T-helper 2 cell (primary cell): ENCODE measurements at regions not wholly inside any gene's neighbourhood (a gene's known extent, or its start where the extent isn't known, plus 50 kb on each side); places are given as distances from the start of the nearest gene placed in this dataset.
A peak's percentile ranks its signal among the peaks of the same experiment; 100 is the strongest.
"Not testable (repeated sequence)": the region's sequence is repeated elsewhere in the genome, so short reads cannot be mapped to it uniquely, and the experiment has no call there.

Source experiments
- DNase-seq, 5 experiments: peaks; one replicate each; pipeline versions ENCODE4 v3.0.0 to v3.0.0-alpha.2; 2012 to 2022

DNA sequence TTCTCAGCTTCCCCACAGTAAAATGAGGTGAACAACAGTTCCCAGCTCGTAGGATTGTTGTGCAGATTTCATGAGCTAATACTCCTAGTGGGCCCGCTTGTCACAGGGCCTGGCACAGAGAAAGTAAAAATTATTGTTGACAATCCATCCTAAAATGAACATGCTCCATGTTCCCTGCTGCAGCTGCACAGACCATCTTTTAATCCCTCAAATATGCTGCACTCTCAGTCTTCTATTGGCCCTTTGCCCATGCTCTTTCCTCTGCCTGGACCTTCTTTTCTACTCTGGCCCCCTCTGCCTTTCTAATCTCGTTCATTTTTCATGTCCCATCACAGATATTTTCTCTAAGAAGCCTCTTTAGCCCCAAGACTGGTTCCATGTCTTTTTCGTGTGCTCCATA is 117.7 kb upstream of the NR3C1 start:
- DNase-seq: no peak

DNA sequence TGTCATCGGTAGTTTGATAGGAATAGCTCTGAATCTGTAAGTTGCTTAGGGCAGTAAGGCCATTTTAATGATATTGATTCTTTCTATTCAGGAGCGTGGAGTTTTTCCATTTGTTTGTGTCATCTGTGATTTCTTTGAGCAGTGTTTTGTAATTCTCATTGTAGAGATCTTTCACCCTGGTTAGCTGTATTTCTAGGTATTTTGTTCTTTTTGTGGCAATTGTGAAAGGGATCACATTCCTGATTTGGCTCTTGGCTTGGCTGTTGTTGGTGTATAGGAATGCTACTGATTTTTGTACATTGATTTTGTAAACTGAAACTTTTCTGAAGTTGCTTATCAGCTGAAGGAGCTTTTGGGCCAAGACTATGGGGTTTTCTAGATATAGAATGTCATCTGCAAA is 115.7 kb upstream of the NR3C1 start:
- DNase-seq: not testable (repeated sequence)

DNA sequence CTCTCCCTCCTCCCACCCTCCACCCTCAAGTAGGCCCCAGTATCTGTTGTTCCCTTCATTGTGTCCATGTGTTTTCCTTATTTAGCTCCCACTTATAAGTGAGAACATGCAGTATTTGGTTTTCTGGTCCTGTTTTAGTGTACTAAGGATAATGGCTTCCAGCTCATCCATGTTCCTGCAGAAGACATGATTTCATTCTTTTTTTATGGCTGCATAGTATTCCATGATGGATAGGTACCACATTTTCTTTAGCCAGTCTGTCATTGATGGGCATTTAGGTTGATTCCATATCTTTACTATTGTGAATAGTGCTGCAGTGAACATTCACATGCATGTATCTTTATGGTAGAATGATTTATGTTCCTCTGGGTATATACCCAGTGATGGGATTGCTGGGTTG is 114.3 kb upstream of the NR3C1 start:
- DNase-seq: not testable (repeated sequence)

DNA sequence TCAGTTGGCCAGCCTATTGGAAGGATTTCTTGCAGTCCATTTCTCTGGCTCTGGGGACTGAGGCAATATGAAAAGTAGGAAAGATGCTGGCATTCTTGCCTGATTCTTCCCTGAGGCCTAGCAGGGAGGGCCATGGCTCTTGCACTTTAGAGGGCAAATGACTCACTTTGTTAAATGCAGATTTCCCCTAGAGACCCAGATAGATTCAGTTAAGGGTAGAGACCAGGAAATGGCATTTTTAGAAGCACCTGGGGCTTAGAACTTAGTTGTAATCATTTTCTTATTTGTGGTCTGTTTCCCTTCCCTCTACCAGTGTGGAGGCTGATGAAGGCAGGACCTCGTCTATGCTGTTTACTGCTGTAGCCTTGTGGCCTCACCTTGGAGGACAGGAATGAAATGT is 112.8 kb upstream of the NR3C1 start:
- no peak for DNase-seq

DNA sequence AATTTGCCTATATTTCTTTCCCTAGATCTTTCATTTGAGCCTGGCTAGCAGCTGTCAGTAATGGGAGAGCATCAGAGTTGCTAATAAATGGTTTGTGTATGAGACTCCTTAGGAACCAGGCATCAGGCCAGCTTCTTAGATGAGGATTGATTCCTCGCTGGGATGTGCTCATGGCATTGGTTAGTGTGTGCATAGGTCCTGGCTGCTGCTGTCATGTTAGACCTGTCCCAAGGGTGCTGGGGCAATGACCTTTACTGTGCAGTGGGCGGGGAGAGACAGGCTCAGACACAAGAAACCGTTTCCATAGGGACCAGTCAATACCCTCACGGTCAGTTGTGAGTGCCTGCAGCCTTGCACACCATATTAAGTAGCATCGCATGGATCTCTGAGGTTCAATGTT is 112.3 kb upstream of the NR3C1 start:
- no peak for DNase-seq

DNA sequence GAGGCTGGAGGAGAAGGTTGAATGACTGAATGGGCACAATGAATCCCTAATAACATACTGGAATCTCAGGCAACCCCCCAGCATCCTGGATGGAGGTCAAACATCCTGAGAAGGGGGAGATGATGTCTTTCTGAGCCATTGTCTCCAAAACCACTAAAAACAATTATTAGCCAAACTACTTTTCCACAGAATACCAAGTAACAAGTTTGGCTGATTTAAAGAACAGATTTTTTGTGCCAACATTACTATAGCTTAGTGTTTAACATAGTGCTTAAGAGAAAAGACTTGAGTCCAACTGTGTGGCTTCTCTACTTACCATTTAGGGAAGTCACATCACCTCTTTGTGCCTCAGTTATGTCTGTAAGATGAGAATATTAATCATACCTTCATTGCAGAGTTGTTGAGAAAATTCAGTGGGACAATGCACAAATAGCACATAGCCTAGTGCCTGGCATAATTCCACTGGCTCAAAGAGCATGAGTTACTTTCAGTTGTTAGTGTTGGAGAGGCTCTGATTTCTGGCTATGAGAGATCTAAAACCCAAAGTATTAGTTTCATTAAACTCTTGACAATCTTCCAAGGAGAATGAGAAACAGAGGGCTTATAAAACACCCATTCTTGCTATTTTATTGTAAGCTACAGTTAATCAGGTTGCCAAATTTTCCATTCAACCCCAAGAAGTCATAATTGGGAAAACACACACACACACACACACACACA is 111.3 kb upstream of the NR3C1 start:
- no peak for DNase-seq

DNA sequence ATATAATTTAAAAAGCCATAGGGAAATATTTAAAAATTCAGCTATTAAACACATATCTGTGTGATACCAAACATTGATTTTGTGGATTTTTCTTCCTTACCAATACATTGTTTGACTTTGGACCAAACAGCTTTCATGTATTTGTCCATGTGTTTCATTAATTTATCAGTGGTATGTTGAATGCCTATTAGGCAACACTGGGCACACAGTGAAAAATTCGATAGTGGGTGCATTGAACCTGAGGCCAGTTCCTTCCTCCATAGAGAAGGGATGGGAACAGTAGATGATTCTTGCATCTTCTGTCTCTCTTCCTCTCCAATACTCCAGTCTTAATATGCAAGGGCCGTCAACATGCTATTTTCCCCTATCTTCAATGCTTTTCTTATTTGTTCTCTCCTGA is 110.2 kb upstream of the NR3C1 start:
- no peak for DNase-seq

DNA sequence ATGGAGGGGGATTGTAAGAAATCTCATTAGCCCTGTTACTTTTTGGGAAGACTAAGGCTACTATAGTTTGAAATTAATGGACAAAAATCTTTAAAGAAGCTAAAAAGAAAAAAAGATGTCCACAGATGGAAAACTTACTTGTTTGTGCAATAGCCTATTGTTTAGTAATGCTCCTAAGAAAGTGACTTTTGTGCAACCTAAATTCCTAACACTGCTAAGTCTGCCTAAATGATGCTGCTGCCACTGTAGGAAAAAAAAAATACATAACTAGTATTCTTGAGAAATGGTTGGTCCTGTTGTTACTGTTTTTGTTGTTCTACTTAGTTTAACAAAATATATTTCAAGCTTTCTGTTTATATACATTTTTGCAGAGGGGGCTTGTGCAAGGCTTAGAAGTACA is 108.2 kb upstream of the NR3C1 start:
- no peak for DNase-seq

DNA sequence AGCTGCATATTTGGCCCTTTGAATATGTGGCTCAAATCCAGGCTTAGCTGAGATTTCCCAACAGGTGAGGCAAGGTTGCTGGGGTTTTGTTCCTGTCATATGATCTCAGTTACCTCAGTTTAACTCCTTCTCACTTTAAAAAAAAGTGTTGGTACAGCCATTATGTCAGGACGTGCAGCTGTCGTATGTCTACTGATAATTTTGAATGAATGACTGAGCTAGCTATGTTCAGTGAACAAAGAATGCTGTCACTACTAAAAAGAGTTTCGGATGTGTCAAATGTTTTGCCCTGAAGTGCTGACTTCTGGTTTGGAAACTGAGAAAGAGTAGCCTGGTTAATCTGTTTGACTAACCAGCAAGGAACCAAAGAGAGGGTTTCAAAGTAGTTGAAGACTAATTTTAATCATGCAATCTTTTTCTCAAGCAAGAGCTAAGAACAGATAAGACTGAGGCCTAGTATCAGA is 106.3 kb upstream of the NR3C1 start:
- peak in 1 of 5 experiments; percentile 68 for DNase-seq

DNA sequence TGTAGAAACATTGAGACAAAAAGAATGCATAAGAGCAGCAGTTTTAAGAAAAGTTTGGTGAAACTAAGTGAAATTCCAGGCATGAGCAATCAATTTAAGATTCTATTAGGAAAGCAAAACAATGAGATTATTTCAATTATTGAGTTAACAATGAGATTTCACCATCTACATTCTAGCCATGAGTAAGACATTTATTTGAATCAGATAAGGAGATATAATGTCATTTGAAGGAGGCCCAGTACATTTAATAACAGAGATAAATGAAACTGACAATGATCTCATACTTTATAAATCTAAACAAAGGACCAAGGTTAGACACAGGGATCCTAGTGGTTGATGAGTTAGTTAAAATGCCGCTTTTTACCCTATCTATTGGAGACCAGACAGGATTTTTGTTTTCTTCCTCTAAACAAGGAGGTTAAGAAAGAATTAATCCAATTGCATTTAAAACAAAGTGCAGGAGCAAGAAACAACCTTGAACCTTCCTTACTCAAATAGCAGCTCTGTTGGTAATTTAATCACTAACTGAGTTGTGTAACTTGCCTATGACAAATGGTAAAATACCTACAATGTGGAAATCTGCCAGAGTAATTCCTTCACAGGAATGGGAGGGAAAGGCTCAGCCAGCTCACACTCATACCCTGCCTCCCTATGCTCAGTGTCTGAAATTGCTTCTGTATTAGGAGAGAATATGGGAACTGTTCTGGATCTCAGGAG is 103.5 kb upstream of the NR3C1 start:
- DNase-seq: no peak

DNA sequence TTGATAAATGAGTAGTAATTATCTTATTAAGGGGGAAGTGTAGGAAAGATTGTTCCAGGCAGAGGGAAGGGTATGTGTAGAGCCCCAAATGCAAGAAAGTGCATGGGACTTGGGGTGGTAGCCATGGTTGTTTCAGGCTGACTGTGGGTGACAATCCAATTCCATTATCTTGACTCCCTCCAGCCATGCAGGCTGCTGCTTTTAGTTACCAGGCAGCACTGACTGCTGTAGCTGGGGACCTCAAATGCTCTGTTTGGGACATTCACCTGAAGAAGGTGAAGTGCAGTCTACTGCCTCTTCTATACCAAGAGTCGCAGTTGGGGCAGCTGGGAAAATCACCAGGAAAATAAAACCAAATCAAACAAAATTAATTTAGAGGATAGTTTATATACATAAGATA is 102.4 kb upstream of the NR3C1 start:
- DNase-seq: no peak

DNA sequence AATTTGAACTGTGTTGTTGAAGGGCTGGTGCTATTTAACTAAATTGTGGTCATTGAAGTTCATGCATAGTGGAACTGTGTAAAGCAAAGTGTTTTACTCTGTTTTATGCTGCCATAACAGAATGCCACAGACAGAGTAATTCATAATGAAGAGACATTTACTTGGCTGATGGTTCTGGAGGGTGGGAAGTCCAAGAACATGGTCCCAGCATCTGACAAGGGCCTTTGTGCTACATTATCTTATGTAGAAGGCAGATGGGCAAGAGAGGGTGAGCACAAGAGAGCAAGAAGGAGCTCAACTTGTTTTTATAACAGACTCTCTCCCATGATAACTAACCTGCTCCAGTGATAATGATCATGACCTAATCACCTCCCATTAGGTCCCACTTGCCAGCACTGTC is 101.9 kb upstream of the NR3C1 start:
- DNase-seq: no peak

DNA sequence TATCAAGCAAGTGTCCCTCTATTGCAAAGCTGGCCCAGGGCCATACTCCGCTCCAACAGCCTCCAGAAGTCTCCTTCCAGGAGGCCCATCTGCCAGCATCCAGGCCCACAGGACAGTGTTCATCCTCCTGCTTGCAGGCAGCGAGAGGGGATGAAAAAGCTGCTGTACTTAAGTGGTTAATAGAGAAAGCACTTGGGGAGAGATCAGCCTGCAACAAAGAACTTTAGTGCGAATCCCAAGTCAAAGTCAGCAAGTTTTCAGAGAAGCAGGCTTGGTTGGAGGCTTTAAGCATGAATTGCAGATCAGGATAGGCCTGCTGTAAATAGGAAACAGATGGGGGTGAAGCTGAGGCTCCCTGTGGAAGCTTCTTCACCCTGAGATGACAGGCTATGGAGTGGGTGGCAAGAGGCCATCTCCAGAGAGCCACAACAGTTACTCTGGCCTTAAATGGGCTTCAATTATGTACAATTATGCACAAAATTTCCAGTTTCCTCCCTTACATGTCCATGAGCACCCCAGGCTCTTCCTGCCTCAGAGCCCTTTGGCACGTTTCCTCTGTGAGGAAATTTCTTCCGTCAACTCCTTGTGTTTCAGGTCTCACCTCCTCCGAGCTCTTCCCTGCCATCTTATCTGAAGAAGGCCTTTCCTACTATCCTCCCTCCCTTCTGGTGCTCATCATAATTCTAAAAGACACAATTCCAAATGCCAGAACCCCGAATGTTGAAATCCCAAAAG is 98.0 kb upstream of the NR3C1 start:
- no peak for DNase-seq

DNA sequence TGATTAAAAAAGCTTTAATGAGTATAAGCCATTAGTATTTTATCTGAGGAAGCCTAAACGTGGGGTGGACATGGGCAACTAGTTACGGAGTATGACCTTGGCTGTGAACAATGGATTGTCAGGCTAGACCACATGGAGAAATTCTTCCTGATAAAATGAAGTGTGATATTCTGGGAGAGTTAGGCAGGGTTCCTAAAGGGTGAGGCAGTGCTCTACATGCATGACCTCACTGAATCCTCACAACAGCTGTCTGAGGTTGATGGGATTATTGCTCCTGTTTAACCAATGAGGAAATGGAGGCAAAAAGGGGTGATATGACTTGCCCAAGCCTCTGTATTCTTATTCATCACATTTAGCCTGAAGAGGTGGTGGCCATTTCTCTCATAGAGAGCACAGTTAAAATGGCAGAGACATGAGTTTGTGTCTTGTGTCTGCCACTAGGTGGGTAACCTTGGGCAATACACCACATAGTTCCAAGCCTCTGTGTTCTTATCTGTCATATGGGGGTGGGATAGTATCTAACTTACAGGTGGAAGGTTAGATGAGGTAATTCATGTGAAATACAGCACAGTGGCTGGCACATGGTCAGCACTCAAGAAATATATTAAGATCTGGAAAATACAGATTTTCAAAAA is 96.1 kb upstream of the NR3C1 start:
- DNase-seq: peak in 1 of 5 experiments; percentile 15

DNA sequence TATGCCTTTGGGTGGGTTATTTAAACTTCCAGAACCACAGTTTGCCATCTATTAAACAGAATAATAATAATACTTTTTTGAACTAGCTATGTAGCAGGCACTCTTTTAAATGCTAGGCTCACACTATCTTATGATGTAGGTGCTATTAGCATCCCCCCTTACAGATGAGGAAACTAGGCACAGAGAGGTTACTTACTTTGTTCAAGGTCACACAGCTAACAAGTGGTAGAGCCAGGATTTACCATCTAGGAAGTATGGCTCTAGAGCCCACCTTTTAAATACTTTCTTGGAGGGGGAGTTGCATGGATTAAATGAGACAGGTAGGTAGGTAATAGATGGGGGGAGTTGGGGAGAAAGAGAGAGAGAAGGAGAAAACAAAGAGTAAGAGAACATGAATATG is 95.3 kb upstream of the NR3C1 start:
- no peak for DNase-seq

DNA sequence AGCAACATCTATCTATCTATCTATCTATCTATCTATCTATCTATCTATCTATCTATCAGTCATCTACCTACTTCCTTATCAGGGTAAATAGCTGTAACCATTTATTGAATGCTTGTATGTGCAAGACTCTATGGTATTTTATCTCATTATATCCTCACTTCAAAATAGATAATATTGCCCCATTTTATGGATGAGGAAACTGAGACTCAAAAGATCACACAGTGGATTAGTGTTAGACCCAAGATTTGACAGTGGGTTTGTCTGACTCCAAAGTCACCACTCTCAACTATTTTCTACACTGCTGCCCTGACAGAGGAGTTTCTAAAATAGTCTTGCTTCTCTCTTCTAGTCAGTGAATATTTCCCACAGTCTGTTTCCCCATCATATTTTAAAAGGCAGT is 94.3 kb upstream of the NR3C1 start:
- no peak for DNase-seq

DNA sequence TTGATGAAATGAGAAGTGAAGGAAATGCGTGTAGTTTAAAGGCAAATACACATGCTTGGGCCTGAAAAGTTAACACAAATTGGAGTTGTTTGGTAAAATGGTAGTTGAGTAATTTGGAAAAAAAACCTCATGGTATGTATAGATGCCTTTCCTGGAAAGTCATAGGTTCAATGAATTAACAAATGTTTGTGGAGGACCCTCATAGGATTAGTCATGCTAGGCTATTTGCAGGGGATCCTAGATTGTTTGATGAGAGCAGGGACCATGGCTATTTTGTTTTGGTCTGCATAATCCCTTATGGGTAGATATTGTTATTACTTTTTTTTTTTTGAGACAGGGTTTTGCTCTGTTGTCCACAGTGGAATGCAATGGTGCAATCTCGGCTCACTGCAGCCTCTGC is 93.5 kb upstream of the NR3C1 start:
- DNase-seq: no peak

DNA sequence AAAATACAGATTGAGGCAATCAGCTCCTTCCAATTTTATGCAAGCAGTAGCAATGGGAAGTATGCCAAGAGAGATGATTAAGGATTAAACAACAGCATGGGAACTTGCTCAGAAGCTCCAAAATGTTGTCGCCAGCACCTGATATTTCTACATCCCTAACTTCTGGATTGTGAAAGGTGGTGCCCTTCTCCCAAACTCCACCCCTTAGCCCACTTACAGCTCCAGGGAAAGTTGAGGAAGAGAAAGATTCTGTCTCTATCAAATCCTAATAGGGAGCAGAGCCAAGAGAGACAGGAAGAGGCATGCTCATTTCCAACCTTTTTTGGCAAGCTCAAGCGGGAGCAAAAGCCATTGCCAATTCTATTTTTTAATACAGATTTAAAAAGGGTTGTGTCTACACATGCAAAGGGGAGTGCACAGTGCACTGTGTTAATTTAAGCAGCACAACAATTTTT is 92.4 kb upstream of the NR3C1 start:
- DNase-seq: no peak

DNA sequence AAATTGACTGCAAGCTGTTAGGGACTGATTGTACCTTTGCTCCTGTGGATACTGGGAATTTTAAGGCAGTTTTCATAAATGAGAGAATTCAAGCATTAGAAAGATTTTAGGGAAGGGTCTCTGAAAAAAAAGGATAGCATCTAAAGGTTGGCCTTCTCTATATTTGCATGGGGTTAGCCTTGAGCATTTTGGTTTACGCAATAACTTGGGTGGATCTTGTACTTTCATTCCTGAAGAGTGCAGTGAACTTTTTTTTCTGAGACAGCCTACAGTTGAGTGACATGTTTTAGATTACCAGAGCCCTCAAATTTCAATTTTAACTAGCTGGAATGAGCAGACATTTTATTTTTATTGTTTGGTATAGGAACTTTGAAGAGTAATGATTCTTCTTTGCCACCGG is 91.6 kb upstream of the NR3C1 start:
- DNase-seq: no peak

DNA sequence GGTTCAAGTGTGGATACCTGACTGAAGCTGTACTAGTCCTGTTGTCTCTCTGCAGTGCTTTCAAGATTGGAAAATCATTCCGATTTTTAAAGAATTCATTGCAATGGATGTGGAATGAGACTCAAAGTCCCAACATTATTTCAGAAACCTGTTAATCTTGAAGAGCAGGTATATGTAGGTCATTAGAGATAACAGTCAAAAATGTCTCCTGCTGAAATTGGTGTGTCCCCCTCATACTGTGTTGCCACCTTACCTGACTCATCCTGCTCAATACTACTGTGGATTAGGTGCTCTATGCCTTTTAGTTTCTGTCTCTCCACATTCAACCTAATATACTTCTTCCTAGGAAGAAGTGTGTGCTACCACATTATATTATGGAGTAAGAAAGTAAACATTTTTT is 91.1 kb upstream of the NR3C1 start:
- no peak for DNase-seq

DNA sequence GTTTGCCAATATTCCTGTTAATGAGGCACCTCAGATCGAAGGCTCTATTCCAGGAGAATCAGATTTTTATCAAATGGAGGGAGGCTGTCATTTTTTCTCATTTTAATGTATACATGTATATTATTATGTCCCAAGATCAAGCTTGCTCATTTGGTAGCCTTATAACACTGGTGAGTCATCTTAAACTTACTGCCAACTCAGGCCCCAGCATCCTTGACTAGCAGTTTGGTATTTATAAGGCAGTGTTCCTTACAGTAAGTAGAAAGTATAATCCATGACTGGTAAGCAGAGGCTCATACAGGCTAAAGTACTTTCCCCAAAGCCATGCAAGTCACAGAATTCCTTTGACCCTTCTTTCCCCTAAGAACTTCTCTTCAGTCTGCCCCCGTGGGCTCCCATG is 90.7 kb upstream of the NR3C1 start:
- DNase-seq: no peak

DNA sequence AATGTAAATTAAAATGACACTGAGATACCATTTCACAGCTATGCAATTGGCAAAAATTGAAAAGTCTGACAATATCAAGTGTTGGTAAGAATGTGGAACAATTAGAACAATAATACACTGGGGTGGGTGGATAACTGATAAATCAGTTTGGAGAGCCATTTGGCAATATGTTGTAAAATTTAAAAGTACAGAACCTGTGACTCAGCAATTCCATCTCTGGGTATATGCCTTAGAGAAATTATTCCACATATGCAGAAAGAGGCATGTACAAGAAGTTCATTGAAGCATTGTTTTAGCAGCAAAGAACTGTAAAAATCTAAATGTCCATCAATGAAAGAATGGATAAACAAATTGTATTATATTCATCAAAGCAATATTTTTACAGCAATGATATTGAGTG is 89.3 kb upstream of the NR3C1 start:
- no peak for DNase-seq

DNA sequence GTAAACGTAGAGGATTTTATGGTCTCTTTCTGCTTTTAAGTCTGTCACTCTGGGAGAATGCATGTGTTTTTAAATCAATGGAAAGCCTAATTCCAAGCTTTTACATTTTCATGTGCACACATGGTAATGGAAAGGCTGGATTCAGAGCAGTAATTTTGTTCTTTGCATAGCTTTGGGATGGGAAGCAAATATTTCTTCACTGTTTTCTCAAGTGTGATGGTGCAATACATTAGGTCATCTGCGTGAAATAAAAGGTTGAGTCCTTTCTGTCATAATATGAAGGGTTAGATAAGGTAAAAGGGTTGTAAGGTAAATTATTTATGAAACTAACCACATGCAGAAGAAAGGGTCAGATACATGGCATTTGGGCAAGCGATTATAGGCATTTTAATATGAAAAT is 88.2 kb upstream of the NR3C1 start:
- no peak for DNase-seq
